ENCODE measurements at regions not wholly inside any gene's neighbourhood (a gene's known extent, or its start where the extent isn't known, plus 50 kb on each side); places are given as distances from the start of the nearest gene placed in this dataset.

GRCh38 chr2:185667452-185667851 is 71.2 kb upstream of the FSIP2 start:
- TF ChIP-seq CTCF (IDR thresholded peaks at IDR 0.05), result no peak
- TF ChIP-seq POLR2A (IDR thresholded peaks at IDR 0.05), result no peak

Measured in testis (tissue), 2 donors.